ENCODE measurements at regions not wholly inside any gene's neighbourhood (a gene's known extent, or its start where the extent isn't known, plus 50 kb on each side); places are given as distances from the start of the nearest gene placed in this dataset.

- no peaks in the 10 kb centered on the region for H3K36me3 Mint-ChIP-seq (ENCODE audit: low read depth, unreplicated experiment)
- peaks cover 2% of the 10 kb centered on the region for H3K27me3 Mint-ChIP-seq (ENCODE audit: unreplicated experiment)
- H3K27ac Mint-ChIP-seq (ENCODE audit: unreplicated experiment) = no peak overlapping the region
- peaks cover 10% of the 10 kb centered on the region for H3K4me1 Mint-ChIP-seq (ENCODE audit: unreplicated experiment)
- no peaks in the 10 kb centered on the region for H3K9me3 Mint-ChIP-seq (ENCODE audit: unreplicated experiment)
- H3K4me3 Mint-ChIP-seq (ENCODE audit: unreplicated experiment) = no peak overlapping the region
- no peak for DNase-seq (ENCODE audit: low spot score)
- TF ChIP-seq, protein P1, sequence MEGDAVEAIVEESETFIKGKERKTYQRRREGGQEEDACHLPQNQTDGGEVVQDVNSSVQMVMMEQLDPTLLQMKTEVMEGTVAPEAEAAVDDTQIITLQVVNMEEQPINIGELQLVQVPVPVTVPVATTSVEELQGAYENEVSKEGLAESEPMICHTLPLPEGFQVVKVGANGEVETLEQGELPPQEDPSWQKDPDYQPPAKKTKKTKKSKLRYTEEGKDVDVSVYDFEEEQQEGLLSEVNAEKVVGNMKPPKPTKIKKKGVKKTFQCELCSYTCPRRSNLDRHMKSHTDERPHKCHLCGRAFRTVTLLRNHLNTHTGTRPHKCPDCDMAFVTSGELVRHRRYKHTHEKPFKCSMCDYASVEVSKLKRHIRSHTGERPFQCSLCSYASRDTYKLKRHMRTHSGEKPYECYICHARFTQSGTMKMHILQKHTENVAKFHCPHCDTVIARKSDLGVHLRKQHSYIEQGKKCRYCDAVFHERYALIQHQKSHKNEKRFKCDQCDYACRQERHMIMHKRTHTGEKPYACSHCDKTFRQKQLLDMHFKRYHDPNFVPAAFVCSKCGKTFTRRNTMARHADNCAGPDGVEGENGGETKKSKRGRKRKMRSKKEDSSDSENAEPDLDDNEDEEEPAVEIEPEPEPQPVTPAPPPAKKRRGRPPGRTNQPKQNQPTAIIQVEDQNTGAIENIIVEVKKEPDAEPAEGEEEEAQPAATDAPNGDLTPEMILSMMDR (IDR thresholded peaks at IDR 0.05; ENCODE audit: unreplicated experiment) = no peak
These were observed 192.8 kb upstream of the ZMIZ1 start for GRCh38 chr10:78875932-78876331.

DNA sequence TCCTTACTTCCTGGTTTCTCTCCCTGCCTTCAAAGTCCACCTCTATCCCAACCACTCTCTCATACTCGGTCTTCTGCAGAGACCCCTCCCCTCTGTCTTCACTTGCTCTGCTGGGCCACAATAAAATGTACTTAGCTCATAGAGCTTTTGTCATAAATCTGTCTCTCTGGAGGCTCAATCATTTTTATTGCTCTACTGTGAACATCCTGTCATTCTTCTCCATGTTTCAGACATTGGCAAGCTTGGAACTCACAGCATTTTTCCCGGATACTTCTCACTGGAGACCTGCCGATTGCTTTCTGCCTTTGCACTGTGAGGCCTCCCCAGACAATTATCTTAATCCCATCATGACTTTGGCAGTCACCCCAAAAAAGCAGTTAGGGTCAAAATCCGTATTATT lies 192.3 kb upstream of the ZMIZ1 start:
- H3K4me3 Mint-ChIP-seq (ENCODE audit: unreplicated experiment) = no peak overlapping the region
- no peak overlapping the region for H3K27ac Mint-ChIP-seq (ENCODE audit: unreplicated experiment)
- DNase-seq (ENCODE audit: low spot score) = no peak
- H3K27me3 Mint-ChIP-seq (ENCODE audit: unreplicated experiment) = peaks cover 2% of the 10 kb centered on the region
- no peaks in the 10 kb centered on the region for H3K9me3 Mint-ChIP-seq (ENCODE audit: unreplicated experiment)
- TF ChIP-seq, protein P1 (IDR thresholded peaks at IDR 0.05; ENCODE audit: unreplicated experiment) = no peak
- H3K4me1 Mint-ChIP-seq (ENCODE audit: unreplicated experiment) = peaks cover 10% of the 10 kb centered on the region
- H3K36me3 Mint-ChIP-seq (ENCODE audit: low read depth, unreplicated experiment) = no peaks in the 10 kb centered on the region

- DNase-seq (ENCODE audit: low spot score) = no peak
- TF ChIP-seq, protein P1 (IDR thresholded peaks at IDR 0.05; ENCODE audit: unreplicated experiment) = no peak
- peaks cover 8% of the 10 kb centered on the region for H3K4me1 Mint-ChIP-seq (ENCODE audit: unreplicated experiment)
- H3K27ac Mint-ChIP-seq (ENCODE audit: unreplicated experiment) = no peak overlapping the region
- no peaks in the 10 kb centered on the region for H3K36me3 Mint-ChIP-seq (ENCODE audit: low read depth, unreplicated experiment)
- H3K4me3 Mint-ChIP-seq (ENCODE audit: unreplicated experiment) = no peak overlapping the region
- no peaks in the 10 kb centered on the region for H3K9me3 Mint-ChIP-seq (ENCODE audit: unreplicated experiment)
- peaks cover 1% of the 10 kb centered on the region for H3K27me3 Mint-ChIP-seq (ENCODE audit: unreplicated experiment)
These were observed 189.1 kb upstream of the ZMIZ1 start for GRCh38 chr10:78879621-78880020.

DNA sequence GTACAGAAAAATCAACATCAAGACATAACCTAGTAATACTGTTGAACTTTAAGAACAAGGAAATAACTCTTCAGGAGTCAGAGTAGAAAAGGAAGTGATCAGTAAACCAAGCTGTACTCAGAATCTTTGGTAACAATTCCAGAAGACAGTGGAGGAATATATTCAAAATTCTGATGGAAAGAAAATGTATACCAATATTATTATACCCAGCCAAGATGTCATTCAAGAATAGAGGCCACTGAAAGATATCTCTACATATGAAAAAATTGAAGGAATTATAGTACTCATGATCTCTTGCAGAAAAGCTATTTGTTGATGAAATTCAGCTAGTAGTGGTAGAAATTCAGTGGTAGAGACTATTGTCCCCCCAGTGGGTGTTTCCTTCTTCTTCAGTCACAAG lies 182.6 kb upstream of the ZMIZ1 start:
- Mint-ChIP-seq H3K4me3 (ENCODE audit: unreplicated experiment) (no peak overlapping the region), H3K27me3 (ENCODE audit: unreplicated experiment) (no peaks in the 10 kb centered on the region), H3K9me3 (ENCODE audit: unreplicated experiment) (no peaks in the 10 kb centered on the region)

GRCh38 chr10:78889536-78890063 lies 179.2 kb upstream of the ZMIZ1 start:
- H3K36me3 Mint-ChIP-seq (ENCODE audit: low read depth, unreplicated experiment) = no peaks in the 10 kb centered on the region
- H3K27ac Mint-ChIP-seq (ENCODE audit: unreplicated experiment) = no peak overlapping the region
- no peaks in the 10 kb centered on the region for H3K27me3 Mint-ChIP-seq (ENCODE audit: unreplicated experiment)
- no peaks in the 10 kb centered on the region for H3K9me3 Mint-ChIP-seq (ENCODE audit: unreplicated experiment)
- H3K4me1 Mint-ChIP-seq (ENCODE audit: unreplicated experiment) = peaks cover 11% of the 10 kb centered on the region
- TF ChIP-seq, protein P1 (IDR thresholded peaks at IDR 0.05; ENCODE audit: unreplicated experiment) = no peak
- no peak overlapping the region for H3K4me3 Mint-ChIP-seq (ENCODE audit: unreplicated experiment)
- DNase-seq (ENCODE audit: low spot score) = no peak

More for the DNA sequence above, 182.6 kb upstream of the ZMIZ1 start:
- TF ChIP-seq, protein P1 (IDR thresholded peaks at IDR 0.05; ENCODE audit: unreplicated experiment) = no peak
- no peaks in the 10 kb centered on the region for H3K36me3 Mint-ChIP-seq (ENCODE audit: low read depth, unreplicated experiment)
- no peak for DNase-seq (ENCODE audit: low spot score)
- H3K4me1 Mint-ChIP-seq (ENCODE audit: unreplicated experiment) = no peaks in the 10 kb centered on the region
- H3K27ac Mint-ChIP-seq (ENCODE audit: unreplicated experiment) = no peak overlapping the region
